IMR-90 (cell line): ENCODE measurements at regions not wholly inside any gene's neighbourhood (a gene's known extent, or its start where the extent isn't known, plus 50 kb on each side); places are given as distances from the start of the nearest gene placed in this dataset.

Experiments
- ATAC-seq: fragments of 200-7000 bp; cut with Tn5 transposase; 2 replicates; pipeline ENCODE4 v1.9.1; 2020; ENCODE audit warnings: low read depth, mild to moderate bottlenecking, moderate library complexity
- BruUV-seq: library from RNA; stranded (reverse); fragments of 400-500 nt; replicated peaks from 2 replicates; lab custom pipeline; 2021; lab: Mats Ljungman, UMichigan
- CTCF ChIA-PET: fragments of 300-600 bp; formaldehyde crosslinking; extraction: SDS; loops from one replicate; lab custom pipeline; 2021; ENCODE audit warnings: antibody characterized with exemption; lab: Yijun Ruan, JAX
- POLR2A ChIA-PET: fragments of 300-600 bp; sonication (Branson Sonifier 250); formaldehyde crosslinking; loops from one replicate; lab custom pipeline; 2022; ENCODE audit warnings: antibody characterized with exemption; ENCODE audit not compliant: unreplicated experiment; lab: Charles Lee
- DNase-seq: peaks from one replicate; pipeline ENCODE4 v3.0.0; 2013
- H2AFZ ChIP-seq: replicated peaks from 2 replicates; pipeline ENCODE3; 2013; ENCODE audit warnings: low read length, mild to moderate bottlenecking; ENCODE audit not compliant: poor library complexity
- H2AK5ac ChIP-seq: 2 replicates; pipeline ENCODE4 v1.6.1; 2013; ENCODE audit warnings: low read depth, low read length, inconsistent platforms
- H2AK9ac ChIP-seq: replicated peaks from 2 replicates; pipeline ENCODE3; 2013; ENCODE audit warnings: mild to moderate bottlenecking, low read depth, low read length, moderate library complexity; ENCODE audit not compliant: poor library complexity
- H2BK120ac ChIP-seq: 2 replicates; pipeline ENCODE4 v1.6.1; 2013; ENCODE audit warnings: low read depth, low read length, inconsistent platforms
- H2BK15ac ChIP-seq: 3 replicates; pipeline ENCODE4 v1.6.1; 2013; ENCODE audit warnings: low read depth, low read length, inconsistent platforms
- H2BK20ac ChIP-seq: 2 replicates; pipeline ENCODE4 v1.6.1; 2013; ENCODE audit warnings: low read depth, mild to moderate bottlenecking, inconsistent platforms, low read length, moderate library complexity
- H2BK5ac ChIP-seq: 2 replicates; pipeline ENCODE4 v1.6.1; 2013; ENCODE audit warnings: mild to moderate bottlenecking, low read depth, low read length, inconsistent platforms; ENCODE audit not compliant: poor library complexity, severe bottlenecking
- H3K14ac ChIP-seq: replicated peaks from 2 replicates; pipeline ENCODE4 v1.6.1; 2013; ENCODE audit warnings: low read depth, low read length, inconsistent platforms
- H3K18ac ChIP-seq: 2 replicates; pipeline ENCODE4 v1.6.1; 2013; ENCODE audit warnings: low read depth, low read length, control low read depth
- H3K23ac ChIP-seq: 2 replicates; pipeline ENCODE4 v1.6.1; 2013; ENCODE audit warnings: low read depth, low read length, inconsistent platforms
- H3K27ac ChIP-seq: 2 replicates; pipeline ENCODE4 v1.5.1; 2013; ENCODE audit warnings: mild to moderate bottlenecking, control low read depth, low read length; ENCODE audit not compliant: insufficient read depth
- H3K27me3 ChIP-seq: 2 replicates; pipeline ENCODE4 v1.6.1; 2013; ENCODE audit warnings: low read length; ENCODE audit not compliant: control insufficient read depth, insufficient read depth
- H3K36me3 ChIP-seq: 2 replicates; pipeline ENCODE4 v1.6.1; 2013; ENCODE audit warnings: low read length, mixed read lengths; ENCODE audit not compliant: control insufficient read depth, insufficient read depth
- H3K4ac ChIP-seq: 2 replicates; pipeline ENCODE4 v1.6.1; 2013; ENCODE audit warnings: low read depth, low read length, inconsistent platforms
- H3K4me1 ChIP-seq: 2 replicates; pipeline ENCODE4 v1.6.1; 2013; ENCODE audit warnings: low read length, mixed read lengths; ENCODE audit not compliant: control insufficient read depth, insufficient read depth
- H3K4me2 ChIP-seq: 2 replicates; pipeline ENCODE4 v1.6.1; 2013; ENCODE audit warnings: low read depth, mild to moderate bottlenecking, control low read depth, low read length, moderate library complexity
- H3K4me3 ChIP-seq: 2 replicates; pipeline ENCODE4 v1.5.1; 2013; ENCODE audit warnings: low read depth, mild to moderate bottlenecking, control low read depth, low read length, moderate library complexity; ENCODE audit not compliant: insufficient read depth
- H3K56ac ChIP-seq: 2 replicates; pipeline ENCODE4 v1.6.1; 2013; ENCODE audit warnings: low read length, inconsistent platforms; ENCODE audit not compliant: insufficient read depth; ENCODE audit errors: extremely low read depth
- H3K79me1 ChIP-seq, 2 experiments: 2 replicates each; pipeline ENCODE4 v1.6.1; 2013; ENCODE audit warnings: low read length in 2 of 2, inconsistent platforms in 1 of 2, low read depth in 1 of 2
- H3K9ac ChIP-seq: 2 replicates; pipeline ENCODE4 v1.6.1; 2013; ENCODE audit warnings: low read depth, low read length, control low read depth
- H3K9me1 ChIP-seq: 2 replicates; pipeline ENCODE4 v1.6.1; 2013; ENCODE audit warnings: low read length, inconsistent platforms; ENCODE audit not compliant: insufficient read depth
- H3K9me3 ChIP-seq: 2 replicates; pipeline ENCODE4 v1.6.1; 2013; ENCODE audit warnings: low read length; ENCODE audit not compliant: control insufficient read depth, insufficient read depth
- H4K20me1 ChIP-seq: 2 replicates; pipeline ENCODE4 v1.6.1; 2013; ENCODE audit warnings: low read length, inconsistent platforms; ENCODE audit not compliant: insufficient read depth
- H4K5ac ChIP-seq: 2 replicates; pipeline ENCODE4 v1.6.1; 2013; ENCODE audit warnings: mild to moderate bottlenecking, low read depth, low read length, control low read depth
- H4K8ac ChIP-seq, 2 experiments: 2 replicates each; pipeline ENCODE4 v1.6.1; 2013; ENCODE audit warnings: low read depth in 2 of 2, low read length in 2 of 2, control low read depth in 1 of 2, inconsistent platforms in 1 of 2
- H4K91ac ChIP-seq: 2 replicates; pipeline ENCODE4 v1.6.1; 2013; ENCODE audit warnings: low read depth, low read length, inconsistent platforms; ENCODE audit not compliant: insufficient read depth
- BHLHE40 ChIP-seq: fragments of 150-350 bp; IDR thresholded peaks from 2 replicates; pipeline ENCODE4 v1.6.1; 2016; ENCODE audit warnings: mild to moderate bottlenecking, low read depth, low read length
- CEBPB ChIP-seq: IDR thresholded peaks from 2 replicates; pipeline ENCODE4 v1.6.1; 2012; ENCODE audit warnings: low read depth, low read length, improper control_type of control experiment
- CHD1 ChIP-seq: IDR thresholded peaks from 2 replicates; pipeline ENCODE4 v1.6.1; 2012; ENCODE audit warnings: low read depth, low read length, improper control_type of control experiment
- FOS ChIP-seq: fragments of 150-350 bp; IDR thresholded peaks from 2 replicates; pipeline ENCODE4 v1.6.1; 2016; ENCODE audit warnings: low read depth, low read length
- MAZ ChIP-seq: IDR thresholded peaks from 2 replicates; pipeline ENCODE4 v1.6.1; 2012; ENCODE audit warnings: low read depth, mild to moderate bottlenecking, low read length, improper control_type of control experiment, moderate library complexity, borderline replicate concordance
- MXI1 ChIP-seq: IDR thresholded peaks from 2 replicates; pipeline ENCODE4 v1.6.1; 2012; ENCODE audit warnings: low read depth, mild to moderate bottlenecking, low read length, moderate library complexity, borderline replicate concordance
- NFE2L2 ChIP-seq: fragments of 150-350 bp; IDR thresholded peaks from 2 replicates; pipeline ENCODE4 v1.6.1; 2016; ENCODE audit warnings: low read depth, mild to moderate bottlenecking, low read length
- POLR2A ChIP-seq: IDR thresholded peaks from 2 replicates; pipeline ENCODE4 v1.6.1; 2012; ENCODE audit warnings: mild to moderate bottlenecking, low read depth, low read length
- RAD21 ChIP-seq: IDR thresholded peaks from 2 replicates; pipeline ENCODE4 v1.6.1; 2012; ENCODE audit warnings: low read length, improper control_type of control experiment
- RCOR1 ChIP-seq: IDR thresholded peaks from 2 replicates; pipeline ENCODE4 v1.6.1; 2012; ENCODE audit warnings: mild to moderate bottlenecking, low read length, improper control_type of control experiment; ENCODE audit not compliant: insufficient replicate concordance
- SMC3 ChIP-seq: fragments of 150-350 bp; IDR thresholded peaks from 2 replicates; pipeline ENCODE4 v1.6.1; 2016; ENCODE audit warnings: low read depth, mild to moderate bottlenecking, antibody characterized with exemption, low read length, moderate library complexity
- dilution Hi-C: fragments of 300-500 bp; cut with HindIII; formaldehyde crosslinking; loops from one replicate; pipeline ENCODE4 v1.14.3; 2018; ENCODE audit warnings: low sequenced_read_pairs; ENCODE audit not compliant: unreplicated experiment
- in situ Hi-C: fragments of 300-500 bp; cut with MboI; formaldehyde crosslinking; loops from 3 replicates; pipeline ENCODE4 v1.14.3; 2019; ENCODE audit warnings: low sequenced_read_pairs, inconsistent platforms, mixed read lengths
- intact Hi-C: fragments of 100-400 bp; cut with micrococcal nuclease; formaldehyde crosslinking; loops from 2 replicates; pipeline ENCODE4 v1.10.0; 2022
- TF ChIP-seq, protein P1 (sequence below): conservative IDR thresholded peaks from 2 replicates; pipeline ENCODE4 v1.5.1; 2012; ENCODE audit warnings: mild to moderate bottlenecking, low read depth, low read length, improper control_type of control experiment
- TF ChIP-seq, protein P2 (sequence below): fragments of 150-350 bp; IDR thresholded peaks from 2 replicates; pipeline ENCODE4 v1.6.1; 2017; ENCODE audit warnings: mild to moderate bottlenecking, antibody characterized with exemption, low read length, low read depth

DNA sequence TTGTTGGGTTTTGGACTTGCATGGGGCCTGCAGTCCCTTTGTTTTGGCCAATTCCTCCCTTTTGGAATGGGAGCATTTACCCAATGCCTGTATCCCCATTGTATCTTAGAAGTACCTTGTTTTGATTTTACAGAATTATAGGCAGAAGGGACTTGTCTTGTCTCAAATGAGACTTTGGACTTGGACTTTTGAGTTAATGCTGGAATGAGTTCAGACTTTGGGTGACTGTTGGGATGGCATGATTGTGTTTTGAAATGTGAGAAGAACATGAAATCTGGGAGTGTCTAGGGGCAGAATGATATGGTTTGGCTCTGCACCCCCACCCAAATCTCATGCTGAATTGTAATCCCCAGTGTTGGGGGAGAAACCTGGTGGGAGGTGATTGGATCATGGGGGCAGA, 76.8 kb upstream of the MKI67 start:
- Histone ChIP-seq H3K4me3 (no peak overlapping the region), H2AK5ac (no peak overlapping the region), H3K9ac (no peak overlapping the region), H3K18ac (no peak overlapping the region), H3K27ac (no peak overlapping the region), H3K9me3 (no peaks in the 10 kb centered on the region), H2BK20ac (no peak overlapping the region), H3K14ac (no peak overlapping the region), H2AFZ (no peak overlapping the region), H4K91ac (no peak overlapping the region), H3K56ac (no peak overlapping the region), H3K4ac (no peak overlapping the region), H3K27me3 (no peaks in the 10 kb centered on the region), H4K8ac (no peak overlapping the region), H3K79me1 (no peaks in the 10 kb centered on the region), H2AK9ac (no peak overlapping the region), H3K4me1 (no peaks in the 10 kb centered on the region), H2BK15ac (no peak overlapping the region), H4K5ac (no peak overlapping the region), H2BK5ac (no peak overlapping the region), H4K20me1 (no peaks in the 10 kb centered on the region), H2BK120ac (no peak overlapping the region), H3K23ac (no peak overlapping the region), H3K9me1 (no peaks in the 10 kb centered on the region), H3K36me3 (no peaks in the 10 kb centered on the region), H3K4me2 (no peak overlapping the region)
- no peak for DNase-seq
- no TSS peak for BruUV-seq
- no peak for TF ChIP-seq CEBPB
- no peak for TF ChIP-seq RAD21
- TF ChIP-seq FOS = no peak
- TF ChIP-seq CHD1 = no peak
- no peak for TF ChIP-seq SMC3
- no peak for TF ChIP-seq MXI1
- TF ChIP-seq NFE2L2 = no peak
- TF ChIP-seq, protein P1, sequence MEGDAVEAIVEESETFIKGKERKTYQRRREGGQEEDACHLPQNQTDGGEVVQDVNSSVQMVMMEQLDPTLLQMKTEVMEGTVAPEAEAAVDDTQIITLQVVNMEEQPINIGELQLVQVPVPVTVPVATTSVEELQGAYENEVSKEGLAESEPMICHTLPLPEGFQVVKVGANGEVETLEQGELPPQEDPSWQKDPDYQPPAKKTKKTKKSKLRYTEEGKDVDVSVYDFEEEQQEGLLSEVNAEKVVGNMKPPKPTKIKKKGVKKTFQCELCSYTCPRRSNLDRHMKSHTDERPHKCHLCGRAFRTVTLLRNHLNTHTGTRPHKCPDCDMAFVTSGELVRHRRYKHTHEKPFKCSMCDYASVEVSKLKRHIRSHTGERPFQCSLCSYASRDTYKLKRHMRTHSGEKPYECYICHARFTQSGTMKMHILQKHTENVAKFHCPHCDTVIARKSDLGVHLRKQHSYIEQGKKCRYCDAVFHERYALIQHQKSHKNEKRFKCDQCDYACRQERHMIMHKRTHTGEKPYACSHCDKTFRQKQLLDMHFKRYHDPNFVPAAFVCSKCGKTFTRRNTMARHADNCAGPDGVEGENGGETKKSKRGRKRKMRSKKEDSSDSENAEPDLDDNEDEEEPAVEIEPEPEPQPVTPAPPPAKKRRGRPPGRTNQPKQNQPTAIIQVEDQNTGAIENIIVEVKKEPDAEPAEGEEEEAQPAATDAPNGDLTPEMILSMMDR = no peak
- no peak for TF ChIP-seq MAZ
- no peak for TF ChIP-seq BHLHE40
- no peak for TF ChIP-seq POLR2A
- TF ChIP-seq, protein P2, sequence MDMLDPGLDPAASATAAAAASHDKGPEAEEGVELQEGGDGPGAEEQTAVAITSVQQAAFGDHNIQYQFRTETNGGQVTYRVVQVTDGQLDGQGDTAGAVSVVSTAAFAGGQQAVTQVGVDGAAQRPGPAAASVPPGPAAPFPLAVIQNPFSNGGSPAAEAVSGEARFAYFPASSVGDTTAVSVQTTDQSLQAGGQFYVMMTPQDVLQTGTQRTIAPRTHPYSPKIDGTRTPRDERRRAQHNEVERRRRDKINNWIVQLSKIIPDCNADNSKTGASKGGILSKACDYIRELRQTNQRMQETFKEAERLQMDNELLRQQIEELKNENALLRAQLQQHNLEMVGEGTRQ = no peak
- TF ChIP-seq RCOR1 = no peak
- dilution Hi-C loops = no loop called here
- no peak for ATAC-seq
- intact Hi-C loops = no loop called here
- in situ Hi-C loops = no loop called here
- ChIA-PET POLR2A (no interaction called here), CTCF (no interaction called here)
